GM23338 (cell line): ENCODE measurements at regions not wholly inside any gene's neighbourhood (a gene's known extent, or its start where the extent isn't known, plus 50 kb on each side); places are given as distances from the start of the nearest gene placed in this dataset.

ENCODE experiments used
- ATAC-seq: fragments of 200-7000 bp; cut with Tn5 transposase; 3 replicates; pipeline ENCODE4 v1.9.1; 2020
- DNase-seq: peaks from one replicate; pipeline ENCODE4 v3.0.0-alpha.2; 2015; ENCODE audit warnings: low spot score
- H2AFZ ChIP-seq: fragments of 200-600 bp; sonication (generic); 2 replicates; pipeline ENCODE4 v1.8.0; 2016; ENCODE audit warnings: antibody characterized with exemption, mild to moderate bottlenecking, moderate library complexity
- H3F3A ChIP-seq: fragments of 200-600 bp; sonication (generic); replicated peaks from 2 replicates; pipeline ENCODE4 v1.8.0; 2017; ENCODE audit warnings: antibody characterized with exemption, mixed run types, low read depth
- H3K27ac ChIP-seq: fragments of 200-600 bp; sonication (generic); 2 replicates; pipeline ENCODE4 v1.6.1; 2016; ENCODE audit warnings: low read depth
- H3K27me3 ChIP-seq: fragments of 200-600 bp; sonication (generic); 2 replicates; pipeline ENCODE4 v1.8.0; 2016; ENCODE audit warnings: mild to moderate bottlenecking, mixed run types, moderate library complexity; ENCODE audit not compliant: insufficient read depth
- H3K36me3 ChIP-seq: fragments of 200-600 bp; sonication (generic); 2 replicates; pipeline ENCODE4 v1.8.0; 2016; ENCODE audit warnings: mild to moderate bottlenecking; ENCODE audit not compliant: insufficient read depth
- H3K4me1 ChIP-seq: fragments of 200-600 bp; sonication (generic); 2 replicates; pipeline ENCODE4 v1.8.0; 2016; ENCODE audit warnings: mild to moderate bottlenecking, moderate library complexity; ENCODE audit not compliant: insufficient read depth
- H3K4me2 ChIP-seq: fragments of 200-600 bp; sonication (generic); 2 replicates; pipeline ENCODE4 v1.7.1; 2017; ENCODE audit warnings: mixed run types
- H3K4me3 ChIP-seq: fragments of 200-600 bp; sonication (generic); 2 replicates; pipeline ENCODE4 v1.6.1; 2016; ENCODE audit warnings: mixed run types
- H3K79me2 ChIP-seq: fragments of 200-600 bp; sonication (generic); replicated peaks from 2 replicates; pipeline ENCODE4 v1.8.0; 2017; ENCODE audit warnings: mild to moderate bottlenecking; ENCODE audit not compliant: insufficient read depth
- H3K9me2 ChIP-seq: fragments of 200-600 bp; sonication (generic); 2 replicates; pipeline ENCODE4 v1.8.0; 2017; ENCODE audit not compliant: insufficient read depth
- H4K20me1 ChIP-seq: fragments of 200-600 bp; sonication (generic); replicated peaks from 2 replicates; pipeline ENCODE4 v1.8.0; 2017; ENCODE audit warnings: mild to moderate bottlenecking; ENCODE audit not compliant: insufficient read depth
- H3K27ac Mint-ChIP-seq: 2 replicates; pipeline ENCODE4 v1.8.0; 2020; ENCODE audit warnings: inconsistent platforms, mild to moderate bottlenecking, moderate library complexity, mixed read lengths
- H3K27me3 Mint-ChIP-seq: 3 replicates; pipeline ENCODE4 v1.8.0; 2022; ENCODE audit warnings: low read depth, mild to moderate bottlenecking, moderate library complexity, mixed read lengths, inconsistent platforms; ENCODE audit not compliant: insufficient read depth, poor library complexity
- H3K36me3 Mint-ChIP-seq: 3 replicates; pipeline ENCODE4 v1.8.0; 2021; ENCODE audit warnings: low read depth, mild to moderate bottlenecking, inconsistent platforms, moderate library complexity, mixed read lengths
- H3K4me1 Mint-ChIP-seq: 3 replicates; pipeline ENCODE4 v1.8.0; 2020; ENCODE audit warnings: mild to moderate bottlenecking, inconsistent platforms, mixed read lengths
- H3K4me3 Mint-ChIP-seq: 3 replicates; pipeline ENCODE4 v1.8.0; 2021; ENCODE audit warnings: moderate library complexity, mild to moderate bottlenecking, inconsistent platforms, mixed read lengths
- H3K9me3 Mint-ChIP-seq: 3 replicates; pipeline ENCODE4 v1.8.0; 2020; ENCODE audit warnings: moderate library complexity, mild to moderate bottlenecking, inconsistent platforms, mixed read lengths
- CREB1 ChIP-seq: fragments of 250-450 bp; sonication (Bioruptor Pico); IDR thresholded peaks from 2 replicates; pipeline ENCODE4 v1.5.0; 2020; ENCODE audit warnings: low read depth, mild to moderate bottlenecking, moderate library complexity
- CTCF ChIP-seq, 2 experiments: fragments of 200-600 bp in 1 of 2; sonication (generic) in 1 of 2; conservative IDR thresholded peaks; 2 replicates each; pipeline versions ENCODE4 v1.5.1 to v1.6.1; 2016 to 2017; ENCODE audit warnings: antibody characterized with exemption in 2 of 2, low read depth in 2 of 2, mild to moderate bottlenecking in 2 of 2, moderate library complexity in 1 of 2
- EZH2 ChIP-seq: fragments of 200-600 bp; sonication (generic); IDR thresholded peaks from one replicate; pipeline ENCODE4 v1.8.0; 2017; ENCODE audit warnings: antibody characterized with exemption, mild to moderate bottlenecking, low read depth; ENCODE audit not compliant: unreplicated experiment
- EZH2phosphoT487 ChIP-seq: fragments of 200-600 bp; sonication (generic); IDR thresholded peaks from one replicate; pipeline ENCODE4 v1.8.1; 2018; ENCODE audit warnings: antibody characterized with exemption; ENCODE audit not compliant: unreplicated experiment
- JUNB ChIP-seq: IDR thresholded peaks from one replicate; pipeline ENCODE4 v1.6.1; 2016; ENCODE audit warnings: antibody characterized with exemption; ENCODE audit not compliant: unreplicated experiment
- NANOG ChIP-seq: IDR thresholded peaks from 2 replicates; pipeline ENCODE4 v1.6.1; 2016; ENCODE audit warnings: antibody characterized with exemption, borderline replicate concordance
- POLR2AphosphoS5 ChIP-seq: IDR thresholded peaks from 2 replicates; pipeline ENCODE4 v1.6.1; 2016; ENCODE audit warnings: antibody characterized with exemption, low read depth
- STAT1 ChIP-seq: IDR thresholded peaks from one replicate; pipeline ENCODE4 v1.6.1; 2016; ENCODE audit warnings: antibody characterized with exemption; ENCODE audit not compliant: unreplicated experiment
- ZNF114 ChIP-seq: fragments of 250-450 bp; sonication (Bioruptor Pico); IDR thresholded peaks from 2 replicates; pipeline ENCODE4 v1.5.0; 2020; ENCODE audit warnings: mild to moderate bottlenecking, moderate library complexity
- ZNF462 ChIP-seq: fragments of 250-450 bp; sonication (Bioruptor Pico); IDR thresholded peaks from 2 replicates; pipeline ENCODE4 v1.5.0; 2020; ENCODE audit warnings: mild to moderate bottlenecking, moderate library complexity

- TF ChIP-seq ZNF114 (CRISPR knock-in tag) (no peak), CREB1 (CRISPR knock-in tag) (no peak), STAT1 (no peak), EZH2phosphoT487 (no peak), CTCF (conservative IDR thresholded peaks at IDR 0.05; ENCODE audit: low read depth in 2 of 2) (no peak), NANOG (no peak)
Measured at GRCh38 chr9:106127776-106128175, 433.4 kb downstream of the TMEM38B start (continued).

- Histone ChIP-seq H2AFZ (no peak overlapping the region), H3K4me3 (no peak overlapping the region), H3K27ac (no peak overlapping the region), H4K20me1 (no peaks in the 10 kb centered on the region), H3K4me2 (no peak overlapping the region), H3K27me3 (no peaks in the 10 kb centered on the region), H3K4me1 (no peaks in the 10 kb centered on the region), H3F3A (no peaks in the 10 kb centered on the region), H3K36me3 (no peaks in the 10 kb centered on the region), H3K9me2 (peaks cover 9% of the 10 kb centered on the region; the same call in 1 of the 2 replicates), H3K79me2 (no peaks in the 10 kb centered on the region)
- no peak overlapping the region for H3K4me3 Mint-ChIP-seq
- no peaks in the 10 kb centered on the region for H3K27me3 Mint-ChIP-seq
- no peaks in the 10 kb centered on the region for H3K4me1 Mint-ChIP-seq
- no peak for ATAC-seq
- peaks cover 7% of the 10 kb centered on the region; the same call in 2 of the 3 replicates for H3K9me3 Mint-ChIP-seq
- no peak overlapping the region for H3K27ac Mint-ChIP-seq
- DNase-seq: no peak
- H3K36me3 Mint-ChIP-seq: peaks cover 6% of the 10 kb centered on the region; the same call in 1 of the 3 replicates
- no peak for TF ChIP-seq ZNF462
- no peak for TF ChIP-seq JUNB
- TF ChIP-seq POLR2AphosphoS5: no peak
- no peak for TF ChIP-seq EZH2
- no peak for TF ChIP-seq EZH2phosphoT487
- no peak for TF ChIP-seq CREB1 (CRISPR knock-in tag)
- no peak for TF ChIP-seq ZNF114 (CRISPR knock-in tag)
- TF ChIP-seq NANOG: no peak
Measured at GRCh38 chr9:106130374-106130773, 436.0 kb downstream of the TMEM38B start.
